ENCODE measurements at regions not wholly inside any gene's neighbourhood (a gene's known extent, or its start where the extent isn't known, plus 50 kb on each side); places are given as distances from the start of the nearest gene placed in this dataset.
"Not testable (repeated sequence)": the region's sequence is repeated elsewhere in the genome, so short reads cannot be mapped to it uniquely, and the experiment has no call there.

GRCh38 chr1:101185421-101185820, 51.4 kb upstream of the S1PR1 start:
- DNase-seq, result no peak

- DNase-seq, result no peak
Observed at GRCh38 chr1:101183388-101183699, 53.5 kb upstream of the S1PR1 start.

GRCh38 chr1:101182627-101183387, 54.0 kb upstream of the S1PR1 start:
- DNase-seq, result no peak

GRCh38 chr1:101181930-101182329, 54.9 kb upstream of the S1PR1 start:
- no peak for DNase-seq

- no peak for DNase-seq
Observed at GRCh38 chr1:101178688-101179491, 57.9 kb upstream of the S1PR1 start.

- no peak for DNase-seq
Observed at GRCh38 chr1:101178341-101178687, 58.5 kb upstream of the S1PR1 start.

GRCh38 chr1:101175886-101176285, 60.9 kb upstream of the S1PR1 start:
- DNase-seq, result no peak

GRCh38 chr1:101175466-101175865, 61.4 kb upstream of the S1PR1 start:
- DNase-seq, result no peak

- DNase-seq, result no peak
Observed at GRCh38 chr1:101174722-101175121, 62.1 kb upstream of the S1PR1 start.

- not testable (repeated sequence) for DNase-seq
Observed at GRCh38 chr1:101174298-101174697, 62.5 kb upstream of the S1PR1 start.

GRCh38 chr1:101170506-101171050, 66.2 kb upstream of the S1PR1 start:
- DNase-seq, result no peak

- no peak for DNase-seq
Observed at GRCh38 chr1:101167891-101168290, 68.9 kb upstream of the S1PR1 start.

- no peak for DNase-seq
Observed at GRCh38 chr1:101166583-101167120, 70.2 kb upstream of the S1PR1 start.

- peak; percentile 13 for DNase-seq
Observed at GRCh38 chr1:101165954-101166353, 70.9 kb upstream of the S1PR1 start.

GRCh38 chr1:101165532-101165931, 71.3 kb upstream of the S1PR1 start:
- DNase-seq, result no peak

GRCh38 chr1:101164776-101165175, 72.0 kb upstream of the S1PR1 start:
- no peak for DNase-seq

- DNase-seq, result no peak
Observed at GRCh38 chr1:101162736-101163735, 73.8 kb upstream of the S1PR1 start.

- DNase-seq, result no peak
Observed at GRCh38 chr1:101162300-101162699, 74.5 kb upstream of the S1PR1 start.

- DNase-seq, result no peak
Observed at GRCh38 chr1:101161619-101162018, 75.2 kb upstream of the S1PR1 start.

- no peak for DNase-seq
Observed at GRCh38 chr1:101158424-101158823, 78.4 kb upstream of the S1PR1 start.

GRCh38 chr1:101154547-101154946, 82.3 kb upstream of the S1PR1 start:
- no peak for DNase-seq

GRCh38 chr1:101153692-101154091, 83.1 kb upstream of the S1PR1 start:
- no peak for DNase-seq

GRCh38 chr1:101152633-101153032, 84.2 kb upstream of the S1PR1 start:
- DNase-seq, result no peak

Measured in OCI-M1 (cell line).